ENCODE measurements at regions not wholly inside any gene's neighbourhood (a gene's known extent, or its start where the extent isn't known, plus 50 kb on each side); places are given as distances from the start of the nearest gene placed in this dataset.

GRCh38 chr14:65336191-65336591 lies 76.3 kb upstream of the FUT8 start:
- Histone ChIP-seq H3K27ac (no peak overlapping the region), H3K27me3 (no peaks in the 10 kb centered on the region), H3K4me1 (replicated peaks in 1 of 2) (peaks cover 0 to 4% of the 10 kb centered on the region in 2 donors), H3K9me3 (replicated peaks in 1 of 3) (no peaks in the 10 kb centered on the region), H3K4me3 (no peak overlapping the region), H3K36me3 (replicated peaks in 1 of 2) (no peaks in the 10 kb centered on the region)
- TF ChIP-seq POLR2A (IDR thresholded peaks at IDR 0.05) (no peak), CTCF (IDR thresholded peaks at IDR 0.05) (no peak)
- intact Hi-C loops (cut with DNase I): no loop called here
- 84 to 92% (median 87%) methylated on average over 2 of the region's 2 CpGs for WGBS, 4 donors
- no peak for DNase-seq

- TF ChIP-seq POLR2A (IDR thresholded peaks at IDR 0.05) (no peak), CTCF (IDR thresholded peaks at IDR 0.05) (no peak)
Observed at GRCh38 chr14:65339866-65340265, 72.7 kb upstream of the FUT8 start.

GRCh38 chr14:65344011-65344410 lies 68.5 kb upstream of the FUT8 start:
- no peaks in the 10 kb centered on the region for H3K4me1 ChIP-seq (replicated peaks in 1 of 2)
- H3K4me3 ChIP-seq: no peak overlapping the region
- WGBS, 4 donors: 87 to 91% (median 89%) methylated on average over 5 of the region's 5 CpGs
- H3K9me3 ChIP-seq (replicated peaks in 1 of 3): no peaks in the 10 kb centered on the region
- no peaks in the 10 kb centered on the region for H3K36me3 ChIP-seq (replicated peaks in 1 of 2)
- H3K27me3 ChIP-seq: no peaks in the 10 kb centered on the region
- intact Hi-C loops (cut with DNase I): no loop called here
- TF ChIP-seq POLR2A (IDR thresholded peaks at IDR 0.05) (no peak), CTCF (IDR thresholded peaks at IDR 0.05) (no peak)
- no peak for DNase-seq
- no peak overlapping the region for H3K27ac ChIP-seq

More at GRCh38 chr14:65339866-65340265, 72.7 kb upstream of the FUT8 start:
- DNase-seq: no peak
- intact Hi-C loops (cut with DNase I): no loop called here
- H3K27ac ChIP-seq: no peak overlapping the region
- no peaks in the 10 kb centered on the region for H3K27me3 ChIP-seq
- H3K9me3 ChIP-seq (replicated peaks in 1 of 3): no peaks in the 10 kb centered on the region
- H3K36me3 ChIP-seq (replicated peaks in 1 of 2): no peaks in the 10 kb centered on the region
- peaks cover 0 to 4% of the 10 kb centered on the region in 2 donors for H3K4me1 ChIP-seq (replicated peaks in 1 of 2)
- H3K4me3 ChIP-seq: no peak overlapping the region
- 90 to 96% (median 93%) methylated on average over 4 of the region's 4 CpGs for WGBS, 4 donors

GRCh38 chr14:65345266-65345665 lies 67.3 kb upstream of the FUT8 start:
- H3K27ac ChIP-seq: no peak overlapping the region
- H3K9me3 ChIP-seq (replicated peaks in 1 of 3): no peaks in the 10 kb centered on the region
- WGBS, 4 donors: 73 to 78% (median 76%) methylated on average over 3 of the region's 3 CpGs
- DNase-seq: no peak
- no peaks in the 10 kb centered on the region for H3K4me1 ChIP-seq (replicated peaks in 1 of 2)
- TF ChIP-seq POLR2A (IDR thresholded peaks at IDR 0.05) (no peak), CTCF (IDR thresholded peaks at IDR 0.05) (no peak)
- no peaks in the 10 kb centered on the region for H3K27me3 ChIP-seq
- intact Hi-C loops (cut with DNase I): no loop called here
- no peak overlapping the region for H3K4me3 ChIP-seq
- no peaks in the 10 kb centered on the region for H3K36me3 ChIP-seq (replicated peaks in 1 of 2)
